GM10266 (cell line): ENCODE measurements at regions not wholly inside any gene's neighbourhood (a gene's known extent, or its start where the extent isn't known, plus 50 kb on each side); places are given as distances from the start of the nearest gene placed in this dataset.

Experiments used
- DNase-seq: peaks from one replicate; pipeline ENCODE4 v3.0.0; 2012; ENCODE audit errors: extremely low spot score
- CTCF ChIP-seq: IDR thresholded peaks from 2 replicates; pipeline ENCODE4 v1.5.1; 2012; ENCODE audit warnings: mild to moderate bottlenecking, low read depth; ENCODE audit not compliant: control insufficient read depth, insufficient read depth; ENCODE audit errors: missing control alignments

- TF ChIP-seq CTCF: no peak
- no peak for DNase-seq
These were observed 89.1 kb upstream of the ID2 start for GRCh38 chr2:8592736-8593135.

- DNase-seq: no peak
These were observed 88.6 kb upstream of the ID2 start for GRCh38 chr2:8593243-8593642.

GRCh38 chr2:8594731-8595427, 87.0 kb upstream of the ID2 start:
- no peak for TF ChIP-seq CTCF

More at GRCh38 chr2:8593243-8593642, 88.6 kb upstream of the ID2 start:
- no peak for TF ChIP-seq CTCF

GRCh38 chr2:8595428-8595805, 86.4 kb upstream of the ID2 start:
- DNase-seq: no peak
- no peak for TF ChIP-seq CTCF

More at GRCh38 chr2:8594731-8595427, 87.0 kb upstream of the ID2 start:
- DNase-seq: no peak

GRCh38 chr2:8595811-8596600, 85.8 kb upstream of the ID2 start:
- no peak for TF ChIP-seq CTCF
- no peak for DNase-seq

- no peak for DNase-seq
- no peak for TF ChIP-seq CTCF
These were observed 84.8 kb upstream of the ID2 start for GRCh38 chr2:8597094-8597493.
